HG03460 (cell line): ENCODE measurements at regions not wholly inside any gene's neighbourhood (a gene's known extent, or its start where the extent isn't known, plus 50 kb on each side); places are given as distances from the start of the nearest gene placed in this dataset.

Experiments used
- ATAC-seq: cut with Tn5 transposase; IDR thresholded peaks from one replicate; pipeline ENCODE4 v1.9.1; 2021; ENCODE audit not compliant: unreplicated experiment

DNA sequence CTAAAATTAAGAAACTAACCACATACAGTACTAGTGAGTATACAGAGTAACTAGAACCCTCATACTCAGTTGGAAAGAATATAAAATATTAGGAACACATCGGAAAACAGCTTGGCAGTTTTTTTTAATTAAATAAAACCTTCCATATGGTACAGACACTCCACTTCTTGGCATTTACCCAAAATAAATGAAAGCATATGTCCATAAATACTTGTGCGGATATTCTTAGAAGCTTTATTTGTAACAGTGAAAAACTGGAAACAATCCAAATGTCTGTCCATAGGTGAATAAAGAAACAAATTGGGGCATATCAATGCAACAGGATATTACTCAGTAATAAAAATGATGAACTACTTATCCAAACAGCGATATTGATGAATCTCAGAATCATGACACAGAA, 410.0 kb downstream of the HTR7 start:
- ATAC-seq = no peak

DNA sequence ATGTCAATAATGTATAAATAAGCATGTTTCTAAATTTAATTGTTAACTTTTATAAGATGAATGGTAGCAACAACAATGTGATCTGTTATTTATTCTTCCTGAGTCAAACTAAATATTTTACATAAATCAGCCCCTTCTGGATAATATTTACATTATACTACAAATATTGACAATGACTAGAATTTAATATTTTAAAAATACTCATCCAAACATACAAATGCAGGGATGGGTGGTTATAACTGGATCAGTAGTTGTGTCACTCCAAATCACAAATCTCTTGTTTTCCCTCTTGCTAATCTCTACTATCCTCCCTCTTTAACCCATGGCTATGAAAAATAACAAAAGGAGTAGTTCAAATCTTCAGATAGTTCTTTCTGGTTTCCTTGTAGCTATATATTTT, 407.0 kb downstream of the HTR7 start:
- no peak for ATAC-seq

DNA sequence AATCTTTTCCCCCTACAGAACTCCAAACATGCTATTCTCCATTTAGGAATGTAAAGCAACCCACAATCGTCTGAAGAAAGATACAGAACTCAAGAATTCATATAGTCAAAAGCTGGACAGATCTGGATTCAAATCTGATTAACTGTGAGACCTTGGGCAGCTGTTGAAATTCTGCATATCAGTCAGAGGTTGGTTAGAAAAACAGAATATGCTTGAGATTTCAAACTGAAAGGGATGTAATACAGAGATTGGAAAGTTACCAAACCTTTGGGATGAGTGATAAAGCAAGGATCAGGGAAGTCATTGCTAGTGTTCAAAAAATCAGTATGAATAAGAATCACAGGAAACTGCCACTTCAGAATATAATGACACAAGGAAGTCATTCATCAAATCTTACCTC, 406.6 kb downstream of the HTR7 start:
- ATAC-seq = no peak

DNA sequence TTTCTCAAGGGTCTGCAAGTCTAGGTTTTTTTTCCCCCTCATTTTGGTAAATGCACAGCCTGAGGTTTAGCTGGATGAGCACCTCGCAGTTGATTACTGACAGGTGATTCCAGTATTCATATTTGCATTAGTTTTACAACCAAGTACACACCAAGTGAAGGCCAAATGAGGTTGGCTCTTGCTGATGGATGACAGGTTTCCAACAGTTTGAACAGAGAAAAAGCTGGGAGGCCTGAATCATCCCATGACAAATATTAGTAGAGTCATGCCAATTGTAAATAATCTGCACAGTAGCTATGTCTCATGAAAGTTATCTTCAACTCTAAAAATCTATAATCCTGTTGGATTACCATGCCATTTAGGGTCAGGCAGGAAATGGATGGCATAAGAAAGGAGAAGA, 399.8 kb downstream of the HTR7 start:
- ATAC-seq = no peak

DNA sequence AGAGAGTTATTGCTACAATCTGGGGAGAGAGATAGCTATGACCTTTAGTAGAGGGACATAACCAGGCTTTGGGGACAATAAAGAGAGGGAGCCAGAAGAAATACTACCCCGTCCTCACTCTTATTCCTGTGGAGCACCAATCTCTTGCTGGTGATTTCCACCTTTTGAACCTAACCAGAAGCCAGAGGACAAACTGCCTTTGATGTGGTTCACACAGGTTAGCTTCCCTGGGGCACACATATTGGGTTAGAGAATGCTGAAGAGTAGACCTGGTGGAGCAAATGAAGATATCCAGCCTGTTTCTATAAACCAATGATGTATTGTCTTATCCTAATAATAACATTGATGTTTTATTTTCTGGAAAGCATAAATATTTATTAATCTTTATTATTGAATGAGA, 399.3 kb downstream of the HTR7 start:
- no peak for ATAC-seq

DNA sequence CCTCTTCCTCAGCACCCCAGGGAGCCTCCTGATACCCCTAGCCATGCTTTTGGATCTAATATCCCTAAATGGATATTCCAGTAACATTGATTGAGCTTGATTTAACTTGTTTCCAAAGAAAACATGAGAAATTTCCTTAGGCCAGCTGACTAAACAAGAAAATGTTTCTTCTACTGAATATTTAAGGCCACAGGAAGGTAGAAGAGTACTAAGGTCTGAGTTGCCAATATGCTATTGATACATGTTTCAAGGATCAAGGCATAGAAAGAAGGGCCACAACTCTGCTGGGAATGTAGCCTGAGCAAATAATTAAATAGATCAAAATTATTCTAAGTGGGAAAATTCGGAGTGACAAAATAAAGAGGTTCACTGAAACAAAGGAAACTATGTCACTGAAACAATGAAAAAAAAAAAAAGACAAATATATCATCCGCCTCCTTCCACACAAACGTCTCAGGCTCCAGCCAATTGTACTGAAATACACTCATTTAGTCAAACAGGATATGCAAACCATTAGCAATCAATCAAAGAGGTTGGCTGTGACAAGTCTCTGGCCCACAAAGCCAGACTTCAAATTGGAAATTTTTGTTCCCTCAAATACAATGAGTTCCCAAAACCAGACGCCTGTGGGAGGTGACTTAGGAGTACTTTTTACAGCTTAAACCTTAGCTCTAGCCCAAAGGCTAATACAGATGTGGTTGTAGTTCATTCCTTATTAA, 396.2 kb downstream of the HTR7 start:
- ATAC-seq = no peak

DNA sequence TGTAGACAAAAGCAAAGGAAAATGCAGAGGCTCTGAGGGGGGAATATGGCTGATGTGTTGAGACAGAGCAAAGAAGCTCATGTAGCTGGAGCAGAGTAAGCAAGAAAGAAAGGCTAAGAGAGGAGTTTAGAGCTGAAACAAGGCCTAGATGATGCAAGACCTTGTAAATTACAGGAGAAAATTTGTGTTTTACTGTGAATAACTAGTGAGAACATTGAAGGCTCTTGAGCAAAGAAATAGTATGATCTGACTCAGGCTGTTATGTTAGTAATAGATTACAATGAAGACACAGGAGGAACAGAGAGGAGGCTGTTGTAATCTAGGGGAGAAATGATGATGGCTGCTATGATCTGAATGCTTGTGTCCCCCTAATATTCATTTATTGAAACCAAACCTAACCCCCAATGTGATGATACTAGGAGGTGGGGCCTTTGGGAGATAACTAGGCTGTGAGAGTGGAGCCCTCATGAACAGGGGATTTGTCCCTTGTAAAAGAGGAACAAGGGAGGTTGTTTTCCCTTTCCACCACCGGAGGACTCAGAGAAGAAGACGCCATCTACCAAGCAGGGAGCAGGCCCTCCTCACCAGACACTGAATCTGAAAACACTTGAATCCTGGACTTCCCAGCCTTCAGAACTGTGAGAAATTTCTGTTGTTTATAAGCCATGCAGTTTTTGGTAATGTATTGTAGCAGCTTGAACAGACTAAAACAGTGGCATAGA, 394.9 kb downstream of the HTR7 start:
- ATAC-seq = no peak

DNA sequence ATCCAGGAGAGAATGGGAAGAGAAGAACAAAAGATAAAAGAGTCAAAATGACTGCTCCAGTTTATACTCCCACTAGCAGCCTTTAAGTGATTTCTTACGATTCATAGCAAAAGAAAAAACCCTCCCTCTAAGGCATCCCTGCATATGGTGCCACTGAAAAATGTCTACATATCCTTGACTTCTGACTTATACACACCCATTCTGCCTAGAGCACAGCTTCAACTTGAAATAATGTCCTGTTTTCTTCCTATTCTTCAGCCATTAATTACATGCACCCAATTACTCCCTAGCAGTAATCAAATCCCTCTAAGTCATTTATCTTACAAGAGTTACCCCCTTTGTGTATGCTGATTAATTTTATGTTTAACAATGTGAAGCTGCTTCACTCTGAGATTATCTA, 393.5 kb downstream of the HTR7 start:
- no peak for ATAC-seq

DNA sequence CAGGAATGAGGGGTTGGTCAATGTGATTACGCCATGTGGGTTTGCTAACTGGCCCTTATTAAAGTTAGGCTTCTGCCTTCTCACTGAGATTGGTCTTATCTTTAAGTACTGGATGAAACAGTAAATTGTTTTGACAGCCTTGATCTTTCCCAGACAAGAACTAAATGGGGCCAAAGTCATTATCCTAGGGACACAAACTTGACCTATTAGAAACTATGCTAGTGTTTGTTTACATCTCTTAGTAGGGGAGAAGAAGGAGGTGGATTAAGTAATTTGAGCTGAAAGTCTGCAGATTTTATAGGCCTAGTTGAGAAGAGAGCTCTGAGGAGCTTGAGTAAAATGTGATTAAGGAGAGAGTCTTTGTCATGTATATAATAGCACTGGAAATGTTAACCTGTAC, 386.9 kb downstream of the HTR7 start:
- ATAC-seq = no peak

DNA sequence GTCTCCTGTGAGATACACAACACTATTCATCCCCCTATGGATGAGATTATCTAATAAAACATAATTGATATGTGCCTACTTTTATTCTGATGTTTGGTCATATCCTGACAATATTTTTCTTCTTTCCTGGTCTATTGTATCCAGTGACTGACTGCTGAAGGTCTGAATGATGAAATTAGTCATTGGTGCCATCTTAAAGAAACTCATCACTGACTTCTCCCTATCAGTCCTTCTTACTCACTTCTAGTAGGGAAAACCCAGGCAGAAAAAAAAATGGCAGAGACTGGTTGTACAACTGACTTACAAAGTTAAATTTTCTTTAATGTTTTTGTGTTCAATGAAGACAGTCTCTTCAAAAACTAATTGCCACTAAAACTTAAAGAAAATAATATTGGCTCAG, 377.4 kb downstream of the HTR7 start:
- no peak for ATAC-seq

DNA sequence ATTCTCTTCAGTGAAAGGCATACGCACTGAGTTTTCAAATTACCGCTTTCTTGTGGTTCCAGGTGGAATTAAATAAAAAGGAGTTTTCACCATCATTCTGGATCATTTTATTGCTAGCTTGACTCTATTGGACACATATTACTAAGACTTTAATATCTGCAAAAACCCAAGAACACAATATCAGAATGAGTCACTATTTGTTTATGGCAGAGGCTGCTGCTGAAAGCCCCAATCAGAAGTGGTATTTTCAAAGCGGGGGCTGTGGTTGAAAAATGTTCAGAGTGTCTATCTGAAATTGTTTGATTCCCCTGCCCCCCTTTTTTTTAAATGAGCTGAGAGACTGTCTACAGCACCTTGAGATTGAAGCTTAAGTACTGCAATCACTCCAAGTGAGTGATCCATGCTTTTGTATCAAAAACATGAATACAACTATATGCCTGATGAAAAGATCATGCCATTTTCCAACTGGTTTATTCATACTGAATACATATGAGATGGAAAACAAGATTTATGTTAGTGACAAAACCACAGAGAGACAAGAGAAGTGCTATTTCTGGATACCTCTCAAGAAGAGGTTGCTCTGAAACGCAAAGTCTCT, 376.4 kb downstream of the HTR7 start:
- ATAC-seq = no peak

DNA sequence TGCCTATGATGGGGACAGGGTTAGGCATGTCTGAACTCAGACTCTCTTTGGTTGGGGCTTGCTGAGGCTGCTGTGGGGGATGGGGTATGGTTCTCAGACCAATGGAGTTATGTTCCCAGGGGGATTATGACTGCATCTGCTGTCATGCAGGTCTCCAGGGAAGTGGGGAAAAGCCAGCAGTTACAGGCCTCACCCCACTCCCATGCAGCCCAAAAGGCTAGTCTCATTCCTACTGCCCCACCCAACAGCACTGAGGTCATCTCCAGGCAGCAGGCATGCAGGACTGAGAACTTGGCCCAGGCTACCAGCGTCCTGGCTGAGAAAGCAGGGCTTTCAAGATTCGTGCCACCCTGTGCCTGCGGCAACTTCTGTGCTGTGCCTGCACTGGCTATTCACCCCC, 373.3 kb downstream of the HTR7 start:
- ATAC-seq = no peak

DNA sequence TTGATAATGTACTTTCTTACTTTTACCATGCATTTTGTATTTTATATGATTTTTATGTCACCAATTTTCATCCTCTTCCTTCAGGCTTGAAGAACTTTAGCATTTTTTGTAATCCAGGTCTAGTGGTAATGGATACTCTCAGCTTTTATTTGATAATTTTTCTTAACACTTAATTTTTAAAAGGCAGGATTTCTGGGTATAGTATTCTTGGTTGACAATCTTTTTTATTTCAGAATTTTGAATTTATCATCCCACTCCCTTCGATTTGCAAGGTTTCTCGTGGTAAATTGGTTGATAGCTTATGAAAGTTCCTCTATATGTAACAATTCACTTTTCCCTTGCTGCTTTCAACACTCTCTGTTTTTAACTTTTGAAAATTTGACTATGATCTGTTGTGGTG, 363.7 kb downstream of the HTR7 start:
- no peak for ATAC-seq

DNA sequence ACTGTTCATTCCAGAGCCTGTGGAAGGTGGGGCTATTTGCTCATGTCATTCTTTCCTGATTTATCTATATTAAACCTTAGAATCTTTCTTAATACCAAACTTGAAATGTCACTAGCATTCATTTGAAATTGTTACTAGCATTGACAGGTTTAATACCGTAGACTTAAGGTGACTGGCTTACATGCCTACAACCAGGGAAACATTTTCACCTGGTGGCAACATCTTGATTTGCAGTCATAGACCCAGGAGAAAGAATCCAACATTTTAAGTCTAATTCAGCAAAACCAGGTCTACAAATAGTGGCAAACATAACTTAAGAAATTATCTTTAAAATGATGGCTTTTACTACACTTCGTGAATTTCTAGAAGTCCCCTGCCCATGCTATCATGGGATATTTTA, 353.7 kb downstream of the HTR7 start:
- ATAC-seq = no peak

DNA sequence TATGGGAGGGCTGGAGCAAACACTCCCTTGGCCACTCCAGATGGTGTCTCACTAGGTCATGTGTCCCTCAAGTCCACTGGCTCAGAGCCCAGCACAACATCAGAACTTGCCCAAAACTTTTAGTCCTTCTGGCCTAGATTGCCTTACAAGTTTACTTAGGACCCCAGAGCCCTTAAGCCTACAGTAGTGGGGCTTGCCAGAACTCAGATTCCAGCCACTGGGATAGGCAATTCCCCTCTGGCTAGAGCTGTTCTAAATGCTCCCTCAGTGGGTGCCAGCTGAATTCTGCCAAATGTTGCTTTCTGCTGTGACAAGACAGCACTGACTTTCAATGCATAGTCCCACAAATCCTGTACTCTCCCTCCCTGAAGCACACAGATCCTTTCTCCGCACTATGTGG, 331.1 kb downstream of the HTR7 start:
- ATAC-seq = no peak

DNA sequence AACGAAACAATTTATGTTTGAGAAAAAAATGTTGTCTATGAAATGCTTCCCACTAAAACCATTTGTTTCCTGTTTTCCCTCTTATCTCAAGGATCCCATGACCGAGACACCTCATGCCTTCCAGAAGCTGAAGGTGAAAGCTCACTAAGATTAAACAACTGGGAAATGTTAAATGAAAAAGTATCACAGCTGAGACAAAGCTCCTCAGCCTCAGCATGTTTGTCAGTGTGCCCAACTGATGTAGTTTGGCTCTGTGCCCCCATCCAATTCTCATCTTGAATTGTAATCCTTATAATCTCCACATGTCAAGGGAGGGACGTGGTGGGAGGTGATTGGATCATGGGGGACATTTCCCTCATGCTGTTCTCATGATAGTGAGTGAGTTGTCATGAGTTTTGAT, 327.3 kb downstream of the HTR7 start:
- ATAC-seq = no peak

DNA sequence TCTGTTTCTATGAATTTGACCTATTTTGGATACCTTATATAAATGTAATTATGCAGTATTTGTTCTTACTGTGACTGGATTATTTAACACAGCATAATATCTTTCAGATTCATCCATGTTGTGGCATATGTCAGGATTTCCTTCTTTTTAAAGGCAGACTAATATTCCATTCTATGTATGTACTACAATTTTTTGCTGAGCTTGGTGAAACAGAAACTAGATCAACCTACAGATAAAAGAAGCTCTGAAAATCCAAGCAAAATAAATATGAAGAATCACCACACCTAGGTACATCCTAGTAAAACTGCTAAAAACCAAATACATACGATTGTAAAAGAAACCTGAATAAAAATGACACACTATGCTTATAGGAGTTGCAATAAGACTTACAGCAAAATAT, 300.5 kb downstream of the HTR7 start:
- no peak for ATAC-seq

DNA sequence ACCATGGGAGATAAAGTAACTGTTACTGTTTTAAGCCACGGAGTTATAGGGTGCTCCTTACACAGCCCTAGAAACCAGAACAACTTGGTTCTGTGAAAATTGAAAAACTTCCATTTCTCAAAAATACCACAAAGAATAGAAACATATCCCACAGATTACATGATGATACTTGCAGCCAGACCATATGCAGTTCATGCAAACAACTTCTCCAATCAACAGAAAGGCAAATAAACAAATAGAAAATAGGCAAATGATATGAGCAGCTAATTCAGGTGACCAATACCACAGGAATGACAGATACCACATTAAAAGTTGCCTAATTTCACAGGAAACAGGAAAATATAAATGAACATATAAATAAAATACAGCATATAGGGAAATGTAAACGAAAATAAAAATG, 297.5 kb downstream of the HTR7 start:
- ATAC-seq = no peak

DNA sequence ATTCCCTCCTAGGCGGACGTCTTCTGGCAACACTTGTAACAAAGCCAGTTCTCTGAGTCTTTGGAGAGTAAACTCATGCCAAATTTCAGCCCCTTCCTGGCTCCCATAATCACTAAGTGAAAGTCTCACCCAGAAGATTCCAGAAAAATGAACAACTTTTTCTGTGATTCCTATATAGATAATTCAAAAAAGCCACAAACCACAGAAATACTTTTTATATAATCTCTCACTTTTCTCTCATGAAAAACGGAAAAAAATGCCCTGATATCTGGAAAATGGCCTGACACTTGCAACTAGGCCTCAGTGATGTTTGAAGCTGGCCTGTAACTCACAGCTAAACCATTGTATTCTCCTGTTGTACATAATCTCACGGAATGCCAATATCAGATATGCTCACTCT, 296.2 kb downstream of the HTR7 start:
- no peak for ATAC-seq

DNA sequence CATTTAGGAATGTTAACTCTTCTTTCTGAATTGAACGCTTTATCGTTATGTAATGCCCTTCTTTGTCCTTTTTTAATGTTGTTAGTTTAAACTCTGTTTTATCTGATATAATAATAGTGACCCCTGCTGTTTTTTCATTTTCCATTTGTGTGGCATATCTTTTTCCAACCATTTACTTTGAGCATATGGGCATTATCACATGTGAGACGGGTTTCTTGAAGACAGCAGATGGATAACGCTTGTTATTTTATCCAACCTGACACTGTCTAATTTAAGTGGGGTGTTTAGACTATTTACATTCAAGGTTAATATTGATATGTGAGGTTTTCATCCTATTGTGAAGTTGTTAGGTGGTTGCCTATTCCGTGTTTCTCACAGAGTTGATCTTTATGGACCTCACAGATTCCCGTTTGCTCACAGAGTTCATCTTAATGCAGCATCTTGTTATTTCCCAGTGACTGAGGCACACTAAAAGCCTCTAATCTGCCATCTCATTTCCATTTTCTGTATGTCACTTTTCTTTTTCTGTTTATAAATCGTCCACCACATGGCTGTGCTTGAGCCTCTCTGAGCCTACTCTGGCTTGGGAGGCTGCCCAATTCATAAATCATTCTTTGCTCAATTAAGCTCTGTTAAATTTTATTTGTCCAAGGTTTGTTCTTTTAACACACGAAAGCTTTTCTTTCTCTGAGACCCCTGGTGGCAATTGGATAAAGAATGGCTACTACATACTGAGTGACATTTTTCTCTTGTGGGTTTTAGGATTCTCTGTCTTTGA, 286.2 kb downstream of the HTR7 start:
- no peak for ATAC-seq

DNA sequence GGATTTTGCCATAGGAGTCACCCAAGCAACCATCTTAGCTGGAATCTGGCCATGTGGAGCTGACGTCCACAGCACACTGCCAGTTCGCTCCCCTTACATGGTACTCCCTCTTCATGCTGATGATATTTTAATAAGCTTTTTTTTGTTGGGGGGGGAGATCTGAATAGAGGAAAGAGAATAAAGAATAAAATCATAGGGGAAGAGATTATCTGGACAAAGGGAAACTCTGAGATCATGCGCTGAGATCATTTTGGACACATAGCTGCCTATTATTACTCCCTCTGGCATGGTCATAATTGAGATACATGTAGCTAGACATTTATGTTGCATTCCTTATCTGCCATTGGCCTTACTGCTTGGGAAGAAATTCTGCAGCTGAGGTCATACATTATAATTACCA, 282.7 kb downstream of the HTR7 start:
- ATAC-seq = no peak

DNA sequence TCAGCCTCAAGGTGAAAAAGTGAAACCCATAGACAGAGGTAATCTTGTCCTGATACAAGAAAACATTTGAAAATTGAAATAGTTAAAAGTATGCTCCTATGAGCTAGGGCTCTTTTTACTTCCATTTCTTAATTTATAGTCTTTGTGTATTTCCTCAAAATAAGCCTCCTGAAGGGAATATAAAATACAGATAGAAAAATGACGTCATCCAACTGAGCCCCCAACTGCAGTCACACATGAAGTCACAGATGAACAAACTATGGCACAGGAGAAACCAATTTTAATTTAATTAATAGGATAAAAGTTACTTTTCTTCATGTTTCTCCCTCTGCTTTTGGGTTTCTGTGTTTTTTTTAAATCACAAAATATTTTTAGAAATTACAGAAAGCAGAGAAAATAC, 280.3 kb downstream of the HTR7 start:
- ATAC-seq = no peak
